Lung (tissue), 11 donors: ENCODE measurements at regions not wholly inside any gene's neighbourhood (a gene's known extent, or its start where the extent isn't known, plus 50 kb on each side); places are given as distances from the start of the nearest gene placed in this dataset.
"Not testable (repeated sequence)": the region's sequence is repeated elsewhere in the genome, so short reads cannot be mapped to it uniquely, and the experiment has no call there.

ENCODE experiments used
- ATAC-seq: fragments of 200-7000 bp; cut with Tn5 transposase; one replicate; pipeline ENCODE4 v1.9.1; 2020; ENCODE audit warnings: moderate number of reproducible peaks; ENCODE audit not compliant: insufficient read depth, low FRiP score
- DNase-seq, 3 donors: peaks; one replicate each; pipeline ENCODE4 v3.0.0-alpha.2; 2013 to 2017
- H3K27ac ChIP-seq, 2 donors: one replicate each; pipeline ENCODE4 v1.5.1; 2013; ENCODE audit warnings: mild to moderate bottlenecking in 2 of 2, moderate library complexity in 2 of 2, control low read depth in 1 of 2, inconsistent platforms in 1 of 2, low read depth in 1 of 2, low read length in 1 of 2
- H3K27me3 ChIP-seq, 3 donors: one replicate each; pipeline ENCODE4 v1.5.1; 2013; ENCODE audit warnings: low read length in 2 of 3; ENCODE audit not compliant: control insufficient read depth in 3 of 3, insufficient read depth in 3 of 3
- H3K36me3 ChIP-seq, 4 donors: one replicate each; pipeline ENCODE4 v1.5.1; 2013; ENCODE audit warnings: low read length in 4 of 4, mild to moderate bottlenecking in 1 of 4, moderate library complexity in 1 of 4; ENCODE audit not compliant: control insufficient read depth in 4 of 4, insufficient read depth in 4 of 4
- H3K4me1 ChIP-seq, 5 donors: one replicate each; pipeline ENCODE4 v1.5.1; 2013; ENCODE audit warnings: low read length in 5 of 5, mild to moderate bottlenecking in 2 of 5, moderate library complexity in 1 of 5; ENCODE audit not compliant: control insufficient read depth in 5 of 5, insufficient read depth in 5 of 5
- H3K4me3 ChIP-seq: one replicate; pipeline ENCODE4 v1.5.1; 2013; ENCODE audit warnings: mild to moderate bottlenecking, control low read depth, moderate library complexity
- H3K9ac ChIP-seq, 2 donors: one replicate each; pipeline ENCODE4 v1.5.1; 2013; ENCODE audit warnings: low read length in 2 of 2, control low read depth in 1 of 2; ENCODE audit not compliant: insufficient read depth in 1 of 2
- H3K9me3 ChIP-seq, 4 donors: one replicate each; pipeline ENCODE4 v1.5.1; 2013; ENCODE audit warnings: low read length in 3 of 4, mild to moderate bottlenecking in 1 of 4, moderate library complexity in 1 of 4; ENCODE audit not compliant: control insufficient read depth in 4 of 4, insufficient read depth in 3 of 4
- CTCF ChIP-seq: IDR thresholded peaks from 2 replicates; pipeline ENCODE4 v1.5.1; 2012; ENCODE audit warnings: mild to moderate bottlenecking; ENCODE audit errors: control extremely low read depth, extremely low read depth
- WGBS, 2 donors: extraction: QIAGEN DNeasy Blood & Tissue Kit; methylation state at CpG; one replicate each; pipeline ENCODE4 v1.1.7; 2013; 5-methylcytosine and 5-hydroxymethylcytosine counted together
- donor health status: control.
- donor health status: control.
- donor health status: Bipolar disorder and iron deficiency.
- donor health status: healthy.
- donor health status: DM: yes; HTN: yes; CAD: no.

- H3K4me3 ChIP-seq, H3K36me3 ChIP-seq, ATAC-seq, H3K9ac ChIP-seq, H3K9me3 ChIP-seq, DNase-seq, H3K27me3 ChIP-seq, H3K27ac ChIP-seq, H3K4me1 ChIP-seq: not testable (repeated sequence)
- WGBS, 2 donors: 76 to 81% methylated on average over 6 to 7 of the region's 7 CpGs
These were observed 164.3 kb downstream of the TRIM43 start for GRCh38 chr2:95755956-95756669.

DNA sequence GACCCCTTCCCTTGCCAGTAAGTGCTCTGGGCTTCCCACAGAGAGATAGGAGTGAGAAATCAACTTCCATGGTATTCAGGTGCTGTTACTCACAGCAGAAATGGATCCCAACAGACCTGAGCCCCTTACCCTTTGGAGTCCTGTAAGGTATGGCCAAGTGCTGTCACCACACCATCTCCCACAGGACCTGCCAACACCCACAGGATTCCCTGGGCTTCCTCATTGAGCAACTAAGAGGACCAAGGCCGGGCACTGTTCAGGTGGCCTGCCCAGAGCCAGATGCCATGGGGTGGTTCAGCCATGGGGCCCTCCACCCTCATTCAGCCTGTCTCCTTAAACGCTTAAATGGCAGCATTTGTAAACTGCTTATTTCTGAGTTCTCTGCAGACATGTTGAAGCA is 166.2 kb downstream of the TRIM43 start:
- H3K27me3 ChIP-seq: no peaks in the 10 kb centered on the region
- DNase-seq (no peak), ATAC-seq (no peak)
- no peaks in the 10 kb centered on the region for H3K36me3 ChIP-seq
- no peaks in the 10 kb centered on the region for H3K4me1 ChIP-seq
- WGBS, 2 donors: 50 to 66% methylated on average over 2 of the region's 2 CpGs
- H3K9ac ChIP-seq: no peak overlapping the region
- TF ChIP-seq CTCF: no peak
- H3K9me3 ChIP-seq: no peaks in the 10 kb centered on the region
- H3K4me3 ChIP-seq: no peak overlapping the region
- no peak overlapping the region for H3K27ac ChIP-seq

GRCh38 chr2:95759481-95760246 is 167.9 kb downstream of the TRIM43 start:
- H3K9ac ChIP-seq: no peak overlapping the region

More at GRCh38 chr2:95759481-95760246, 167.9 kb downstream of the TRIM43 start:
- H3K9me3 ChIP-seq: no peaks in the 10 kb centered on the region
- WGBS, 2 donors: 90 to 91% methylated on average over 4 of the region's 4 CpGs
- no peaks in the 10 kb centered on the region for H3K4me1 ChIP-seq
- H3K27ac ChIP-seq: no peak overlapping the region
- TF ChIP-seq CTCF: no peak
- H3K4me3 ChIP-seq: no peak overlapping the region
- ATAC-seq (no peak), DNase-seq (no peak)
- H3K27me3 ChIP-seq: no peaks in the 10 kb centered on the region
- no peaks in the 10 kb centered on the region for H3K36me3 ChIP-seq
